ENCODE measurements at regions not wholly inside any gene's neighbourhood (a gene's known extent, or its start where the extent isn't known, plus 50 kb on each side); places are given as distances from the start of the nearest gene placed in this dataset.

DNA sequence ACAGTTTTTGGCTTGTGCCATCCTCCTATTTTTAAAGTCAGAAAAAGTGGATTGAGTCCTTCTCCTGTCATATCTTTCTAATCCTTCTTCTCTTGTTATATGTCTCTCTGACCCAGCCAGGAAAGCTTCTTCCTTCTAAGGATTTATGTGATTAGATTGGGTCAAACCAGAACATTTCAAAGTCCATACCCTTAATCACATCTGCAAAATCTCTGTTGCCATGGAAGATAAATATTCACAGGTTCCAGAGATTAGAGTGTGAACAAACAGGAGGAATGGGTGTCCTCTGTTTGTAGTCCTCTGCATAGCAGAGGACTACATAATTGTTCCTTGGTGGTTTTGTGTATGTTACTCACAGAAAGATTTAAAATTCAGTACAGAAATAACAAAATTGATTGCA is 421.2 kb downstream of the EPHA5 start:
- H3K9ac ChIP-seq (replicated peaks in 1 of 4; ENCODE audit: extremely low read depth in 1 of 4, low read depth in 3 of 4, low read length in 3 of 4): no peak overlapping the region
- CTCF ChIA-PET (ENCODE audit: partially characterized antibody): no interaction called here
- no peaks in the 10 kb centered on the region for H3K79me1 ChIP-seq (ENCODE audit: low read depth, low read length)
- DNase-seq (ENCODE audit: low read depth in 1 of 2, low spot score in 2 of 2) (no peak), FAIRE-seq (no peak)
- no peaks in the 10 kb centered on the region for H3K27me3 ChIP-seq (replicated peaks in 1 of 4; ENCODE audit: control insufficient read depth in 3 of 4, extremely low read depth in 1 of 4, insufficient read depth in 3 of 4, low read length in 3 of 4)
- H3K9me3 ChIP-seq (ENCODE audit: insufficient read depth in 2 of 2, low read depth in 1 of 2, low read length in 1 of 2): no peaks in the 10 kb centered on the region
- H3K23ac ChIP-seq (ENCODE audit: insufficient read length): no peak overlapping the region
- H3K4ac ChIP-seq (replicated peaks; ENCODE audit: insufficient read length, low read depth, low read length): no peak overlapping the region
- no peak overlapping the region for H2BK5ac ChIP-seq (ENCODE audit: low read depth, low read length)
- no peak overlapping the region for H2BK20ac ChIP-seq (ENCODE audit: low read length)
- no peaks in the 10 kb centered on the region for H3K23me2 ChIP-seq (ENCODE audit: low read depth, low read length)
- H3K36me3 ChIP-seq (ENCODE audit: control insufficient read depth in 2 of 4, insufficient read depth in 4 of 4, low read length in 3 of 4): no peaks in the 10 kb centered on the region
- no peak overlapping the region for H3K56ac ChIP-seq (replicated peaks; ENCODE audit: insufficient read length, low read depth, low read length)
- H2AFZ ChIP-seq (ENCODE audit: low read length): no peak overlapping the region
- no peak overlapping the region for H3K18ac ChIP-seq (ENCODE audit: extremely low read depth, low read length)
- no peak overlapping the region for H2AK5ac ChIP-seq (ENCODE audit: low read depth, low read length)
- H2BK120ac ChIP-seq (replicated peaks; ENCODE audit: low read depth, low read length): no peak overlapping the region
- H3K4me3 ChIP-seq (ENCODE audit: extremely low read depth in 1 of 4, insufficient read depth in 2 of 4, low read depth in 3 of 4, low read length in 4 of 4): no peak overlapping the region
- no peak for TF ChIP-seq JUND (IDR thresholded peaks at IDR 0.05; ENCODE audit: low read length)
- no peak for TF ChIP-seq SIN3A (conservative IDR thresholded peaks at IDR 0.05 in 1 of 2, IDR thresholded peaks at IDR 0.05 in 1 of 2; ENCODE audit: low read depth in 1 of 2, low read length in 2 of 2)
- TF ChIP-seq RAD21 (IDR thresholded peaks at IDR 0.05 in 1 of 2, conservative IDR thresholded peaks at IDR 0.05 in 1 of 2; ENCODE audit: low read depth in 2 of 2, low read length in 2 of 2): no peak
- TF ChIP-seq RBBP5 (IDR thresholded peaks at IDR 0.05; ENCODE audit: borderline replicate concordance, low read depth, low read length): no peak
- no peak overlapping the region for H3K27ac ChIP-seq (ENCODE audit: low read depth, low read length)
- H4K8ac ChIP-seq (ENCODE audit: extremely low read depth, insufficient read depth, low read length): no peak overlapping the region
- no peaks in the 10 kb centered on the region for H3K79me2 ChIP-seq (ENCODE audit: control insufficient read depth in 1 of 2, insufficient read depth in 2 of 2, low read length in 2 of 2)
- no peak overlapping the region for H4K5ac ChIP-seq (ENCODE audit: insufficient read length, low read depth, low read length)
- no peak overlapping the region for H2BK12ac ChIP-seq (ENCODE audit: low read depth, low read length)
- H2BK15ac ChIP-seq (ENCODE audit: low read length): no peak overlapping the region
- POLR2A ChIA-PET (ENCODE audit: partially characterized antibody): no interaction called here
- H3K4me1 ChIP-seq (replicated peaks in 1 of 4; ENCODE audit: control insufficient read depth in 3 of 4, insufficient read depth in 4 of 4, low read length in 3 of 4): no peaks in the 10 kb centered on the region; a peak in 1 of 7 replicates
- H4K20me1 ChIP-seq (replicated peaks in 1 of 2; ENCODE audit: control insufficient read depth in 1 of 2, insufficient read depth in 2 of 2, low read length in 2 of 2): no peaks in the 10 kb centered on the region
- H3K14ac ChIP-seq (ENCODE audit: insufficient read length): no peak overlapping the region
- no peak overlapping the region for H4K91ac ChIP-seq (replicated peaks; ENCODE audit: insufficient read length, low read length)
- H3K4me2 ChIP-seq (ENCODE audit: insufficient read depth in 1 of 2, low read depth in 2 of 2, low read length in 2 of 2): no peak overlapping the region
